ENCODE measurements at regions not wholly inside any gene's neighbourhood (a gene's known extent, or its start where the extent isn't known, plus 50 kb on each side); places are given as distances from the start of the nearest gene placed in this dataset.

GRCh38 chr3:161559177-161559998 lies 62.8 kb downstream of the OTOL1 start:
- H3K36me3 Mint-ChIP-seq = no peaks in the 10 kb centered on the region
- peak overlapping the region; percentile 16 for H3K4me3 Mint-ChIP-seq
- peaks cover 38% of the 10 kb centered on the region for H3K27me3 Mint-ChIP-seq
- no peak for DNase-seq (ENCODE audit: extremely low spot score, unreplicated experiment)
- H3K4me1 Mint-ChIP-seq (ENCODE audit: unreplicated experiment) = peaks cover 25% of the 10 kb centered on the region
- no peaks in the 10 kb centered on the region for H3K9me3 Mint-ChIP-seq
- peak; percentile 91 for TF ChIP-seq CTCF (conservative IDR thresholded peaks at IDR 0.05)
- H3K27ac Mint-ChIP-seq = no peak overlapping the region

DNA sequence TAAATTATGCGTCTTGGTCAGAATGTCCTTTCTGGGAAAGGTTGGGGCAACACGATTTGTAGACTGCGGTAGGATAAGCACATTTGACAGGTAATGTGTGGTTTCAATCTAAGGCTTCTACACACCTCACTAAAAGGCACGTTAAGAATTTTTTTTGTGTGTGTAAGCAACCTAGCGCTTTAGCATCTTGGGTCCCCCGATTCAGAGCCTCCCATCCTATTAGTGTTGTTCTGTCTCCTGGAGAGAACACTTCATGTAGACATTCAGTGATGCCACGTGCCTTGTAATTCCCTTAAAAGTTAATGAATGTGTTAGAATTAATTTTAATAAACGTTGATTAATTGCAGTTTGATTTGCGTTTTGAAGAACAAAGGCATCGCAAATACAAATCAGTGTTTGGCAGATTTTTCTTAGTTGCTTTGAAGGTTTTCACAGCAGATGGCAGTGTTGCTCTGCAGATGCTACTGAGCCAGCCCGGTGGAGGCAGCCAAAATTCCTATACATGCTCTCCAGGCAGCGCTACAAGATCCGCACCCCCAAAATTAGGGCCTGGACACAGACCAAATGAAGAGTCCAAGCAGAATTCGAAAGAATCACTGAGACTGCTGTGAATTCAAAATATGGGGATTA lies 63.5 kb downstream of the OTOL1 start:
- H3K27me3 Mint-ChIP-seq = peaks cover 31% of the 10 kb centered on the region
- H3K4me3 Mint-ChIP-seq = peak overlapping the region; percentile 16
- H3K27ac Mint-ChIP-seq = no peak overlapping the region
- no peak for DNase-seq (ENCODE audit: extremely low spot score, unreplicated experiment)
- peak; percentile 87 for TF ChIP-seq CTCF (conservative IDR thresholded peaks at IDR 0.05)
- H3K9me3 Mint-ChIP-seq = no peaks in the 10 kb centered on the region
- no peaks in the 10 kb centered on the region for H3K36me3 Mint-ChIP-seq
- peaks cover 25% of the 10 kb centered on the region for H3K4me1 Mint-ChIP-seq (ENCODE audit: unreplicated experiment)

GRCh38 chr3:161567577-161568361 lies 71.2 kb downstream of the OTOL1 start:
- TF ChIP-seq CTCF (conservative IDR thresholded peaks at IDR 0.05) = no peak
- Mint-ChIP-seq H3K27ac (no peak overlapping the region), H3K4me1 (ENCODE audit: unreplicated experiment) (peaks cover 4% of the 10 kb centered on the region), H3K27me3 (peaks cover 1% of the 10 kb centered on the region), H3K36me3 (no peaks in the 10 kb centered on the region), H3K9me3 (no peaks in the 10 kb centered on the region), H3K4me3 (no peak overlapping the region)
- DNase-seq (ENCODE audit: extremely low spot score, unreplicated experiment) = no peak

- H3K27ac Mint-ChIP-seq = no peak overlapping the region
- no peaks in the 10 kb centered on the region for H3K36me3 Mint-ChIP-seq
- TF ChIP-seq CTCF (conservative IDR thresholded peaks at IDR 0.05) = no peak
- no peaks in the 10 kb centered on the region for H3K27me3 Mint-ChIP-seq
- no peak overlapping the region for H3K4me3 Mint-ChIP-seq
- no peak for DNase-seq (ENCODE audit: extremely low spot score, unreplicated experiment)
- no peaks in the 10 kb centered on the region for H3K9me3 Mint-ChIP-seq
- H3K4me1 Mint-ChIP-seq (ENCODE audit: unreplicated experiment) = peaks cover 4% of the 10 kb centered on the region
Observed at GRCh38 chr3:161568671-161569070, 72.1 kb downstream of the OTOL1 start.

GRCh38 chr3:161571951-161572350 lies 75.3 kb downstream of the OTOL1 start:
- no peak overlapping the region for H3K4me3 Mint-ChIP-seq
- H3K36me3 Mint-ChIP-seq = no peaks in the 10 kb centered on the region
- no peak for DNase-seq (ENCODE audit: extremely low spot score, unreplicated experiment)
- H3K27me3 Mint-ChIP-seq = peaks cover 7% of the 10 kb centered on the region
- TF ChIP-seq CTCF (conservative IDR thresholded peaks at IDR 0.05) = no peak
- H3K4me1 Mint-ChIP-seq (ENCODE audit: unreplicated experiment) = peaks cover 4% of the 10 kb centered on the region
- no peaks in the 10 kb centered on the region for H3K9me3 Mint-ChIP-seq
- no peak overlapping the region for H3K27ac Mint-ChIP-seq

Measured in type B pancreatic cell (in vitro differentiated cells).